Stomach (tissue), 4 donors: ENCODE measurements at regions not wholly inside any gene's neighbourhood (a gene's known extent, or its start where the extent isn't known, plus 50 kb on each side); places are given as distances from the start of the nearest gene placed in this dataset.

Source experiments
- CTCF ChIP-seq, 7 experiments: fragments of 450-650 bp in 4 of 7; fragments of 200-600 bp in 3 of 7; sonication (generic) in 3 of 7; IDR thresholded peaks; one replicate each; pipeline ENCODE4 v1.5.1; 2016 to 2019; ENCODE audit warnings: antibody characterized with exemption in 7 of 7, control low read depth in 2 of 7, mild to moderate bottlenecking in 1 of 7
- POLR2A ChIP-seq, 4 donors: fragments of 450-650 bp; IDR thresholded peaks; one replicate each; pipeline ENCODE4 v1.6.1; 2016; ENCODE audit warnings: antibody characterized with exemption in 4 of 4, control low read depth in 2 of 4, mild to moderate bottlenecking in 1 of 4, moderate library complexity in 1 of 4
- POLR2AphosphoS5 ChIP-seq, 3 donors: sonication (generic); formaldehyde crosslinking; IDR thresholded peaks; one replicate each; pipeline ENCODE4 v1.6.1; 2016; ENCODE audit warnings: antibody characterized with exemption in 3 of 3

DNA sequence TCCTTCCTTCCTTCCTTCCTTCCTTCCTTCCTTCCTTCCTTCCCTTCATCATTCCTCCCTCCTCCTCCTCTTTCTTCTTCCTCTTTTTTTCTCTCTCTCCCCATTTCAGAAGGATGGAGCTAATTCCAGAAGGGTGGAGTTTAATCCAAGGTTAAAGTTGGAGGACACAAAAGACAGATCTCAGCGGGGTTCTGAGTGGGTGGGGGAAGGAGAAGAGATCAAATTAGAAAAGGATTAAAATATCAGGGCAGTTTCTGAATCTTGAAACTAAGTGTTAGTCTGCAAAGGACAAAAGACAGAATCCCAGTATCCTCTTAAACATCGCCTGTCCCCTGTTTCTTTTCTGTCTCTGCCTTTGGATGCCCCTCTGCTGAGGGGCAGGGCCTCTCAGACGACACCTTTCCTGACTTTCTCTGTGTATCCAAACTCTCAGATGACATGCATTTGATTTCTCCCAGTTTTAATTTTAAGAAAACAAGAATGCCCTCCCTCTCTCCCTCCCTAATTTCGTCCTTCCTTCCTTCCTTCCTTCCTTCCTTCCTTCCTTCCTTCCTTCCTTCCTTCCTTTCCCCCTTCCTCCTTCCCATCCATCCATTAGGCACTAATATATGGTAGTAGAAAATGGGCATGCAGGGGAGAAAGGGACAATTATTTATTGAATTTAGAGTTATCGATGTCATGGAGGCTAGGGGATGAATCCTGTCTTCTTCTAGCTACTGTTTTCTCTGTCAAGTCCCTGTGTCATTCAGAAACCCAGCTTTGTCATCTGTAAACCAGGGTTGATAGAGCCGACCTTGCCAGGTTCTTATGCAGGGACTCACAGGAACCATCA is 269.1 kb downstream of the VRK1 start:
- no peak for TF ChIP-seq CTCF (IDR thresholded peaks at IDR 0.05)
- TF ChIP-seq POLR2A (IDR thresholded peaks at IDR 0.05), result no peak
- no peak for TF ChIP-seq POLR2AphosphoS5 (IDR thresholded peaks at IDR 0.05)
